H1 (cell line): ENCODE measurements at regions not wholly inside any gene's neighbourhood (a gene's known extent, or its start where the extent isn't known, plus 50 kb on each side); places are given as distances from the start of the nearest gene placed in this dataset.

Experiments used
- HDAC6 ChIP-seq: IDR thresholded peaks from one replicate; pipeline ENCODE4 v1.7.1; 2012; ENCODE audit warnings: low read depth, mild to moderate bottlenecking, inconsistent platforms, low read length, moderate library complexity
- KDM5A ChIP-seq: fragments of 200-600 bp; IDR thresholded peaks from 2 replicates; pipeline ENCODE4 v1.7.1; 2012; ENCODE audit warnings: mild to moderate bottlenecking, low read length, inconsistent platforms, mixed read lengths
- NRF1 ChIP-seq: IDR thresholded peaks from 2 replicates; pipeline ENCODE4 v1.6.1; 2011; ENCODE audit warnings: mild to moderate bottlenecking, low read depth, low read length, improper control_type of control experiment
- SP2 ChIP-seq: IDR thresholded peaks from 2 replicates; pipeline ENCODE4 v1.6.1; 2012; ENCODE audit warnings: mild to moderate bottlenecking, low read length, inconsistent platforms
- TAF1 ChIP-seq: IDR thresholded peaks from 2 replicates; pipeline ENCODE4 v1.6.1; 2011; ENCODE audit warnings: mild to moderate bottlenecking, low read depth, low read length
- ZNF274 ChIP-seq: IDR thresholded peaks from 2 replicates; pipeline ENCODE4 v1.7.0; 2012; ENCODE audit warnings: low read length, borderline replicate concordance; ENCODE audit errors: extremely low read depth
- TF ChIP-seq, protein P1 (sequence below): IDR thresholded peaks from 2 replicates; pipeline ENCODE4 v1.6.1; 2011; ENCODE audit warnings: low read length, improper control_type of control experiment

DNA sequence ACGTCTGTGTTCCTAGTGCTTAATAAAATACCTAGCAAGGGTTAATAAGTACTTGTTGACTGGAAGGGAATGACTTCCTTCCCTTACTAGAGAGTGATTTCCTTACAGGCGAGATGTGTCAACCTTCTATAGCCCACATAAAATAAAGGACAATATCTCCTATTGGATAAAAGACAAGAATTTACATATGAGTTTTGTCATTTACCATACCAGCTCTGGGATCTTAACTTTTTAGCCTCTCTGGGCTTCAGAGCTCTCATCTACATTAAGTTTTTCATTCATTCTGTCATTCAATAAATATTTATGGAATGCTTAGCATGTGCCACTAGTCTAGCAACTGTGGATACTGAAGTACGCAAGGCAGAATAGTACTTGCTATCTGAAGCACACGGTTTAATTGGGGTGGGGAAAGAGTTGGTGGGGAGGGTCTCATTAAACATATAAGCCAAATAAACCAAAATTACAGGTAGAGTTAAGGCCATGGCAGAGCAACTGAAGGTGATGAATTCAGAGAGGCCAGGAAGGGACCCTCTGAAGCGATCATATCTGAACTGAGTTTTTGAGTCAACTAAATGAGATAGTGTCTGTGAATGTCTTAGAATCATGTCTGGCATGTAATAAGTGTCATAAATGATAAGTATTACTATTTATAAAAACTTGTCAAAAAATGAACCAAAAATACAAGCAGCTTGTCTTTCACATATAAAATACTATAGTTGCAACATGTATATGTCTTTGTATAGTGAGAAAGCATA lies 91.6 kb upstream of the BMP2K start (continued):
- TF ChIP-seq SP2 (no peak), NRF1 (no peak), HDAC6 (no peak), KDM5A (no peak), TAF1 (no peak), ZNF274 (no peak)
- TF ChIP-seq, protein P1, sequence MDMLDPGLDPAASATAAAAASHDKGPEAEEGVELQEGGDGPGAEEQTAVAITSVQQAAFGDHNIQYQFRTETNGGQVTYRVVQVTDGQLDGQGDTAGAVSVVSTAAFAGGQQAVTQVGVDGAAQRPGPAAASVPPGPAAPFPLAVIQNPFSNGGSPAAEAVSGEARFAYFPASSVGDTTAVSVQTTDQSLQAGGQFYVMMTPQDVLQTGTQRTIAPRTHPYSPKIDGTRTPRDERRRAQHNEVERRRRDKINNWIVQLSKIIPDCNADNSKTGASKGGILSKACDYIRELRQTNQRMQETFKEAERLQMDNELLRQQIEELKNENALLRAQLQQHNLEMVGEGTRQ: no peak
- TF ChIP-seq, all 59 proteins: peak for 0
